NCI-H2029 (cell line): ENCODE measurements at regions not wholly inside any gene's neighbourhood (a gene's known extent, or its start where the extent isn't known, plus 50 kb on each side); places are given as distances from the start of the nearest gene placed in this dataset.

Experiments used
- DNase-seq: peaks from one replicate; lab custom pipeline; 2025; lab: John Stamatoyannopoulos, UW

DNA sequence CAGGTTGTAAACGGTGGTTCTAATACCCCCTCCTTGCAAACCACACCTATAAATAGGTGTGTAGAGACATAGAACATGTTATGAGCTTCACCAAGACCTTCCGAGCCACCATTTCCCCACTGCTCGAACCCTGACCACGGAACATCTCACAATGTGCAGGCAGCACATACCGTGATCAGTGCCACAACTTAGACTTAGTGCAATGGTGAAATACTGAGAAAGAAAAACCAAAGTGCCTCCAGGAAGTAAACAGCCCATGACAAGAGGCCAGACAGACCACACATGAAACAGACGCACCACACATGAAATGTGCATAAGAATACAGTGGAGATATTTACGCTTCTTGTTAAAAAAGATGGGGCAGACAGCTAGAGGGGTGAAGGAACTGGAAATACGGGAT lies 166.9 kb upstream of the CCND2 start:
- no peak for DNase-seq

DNA sequence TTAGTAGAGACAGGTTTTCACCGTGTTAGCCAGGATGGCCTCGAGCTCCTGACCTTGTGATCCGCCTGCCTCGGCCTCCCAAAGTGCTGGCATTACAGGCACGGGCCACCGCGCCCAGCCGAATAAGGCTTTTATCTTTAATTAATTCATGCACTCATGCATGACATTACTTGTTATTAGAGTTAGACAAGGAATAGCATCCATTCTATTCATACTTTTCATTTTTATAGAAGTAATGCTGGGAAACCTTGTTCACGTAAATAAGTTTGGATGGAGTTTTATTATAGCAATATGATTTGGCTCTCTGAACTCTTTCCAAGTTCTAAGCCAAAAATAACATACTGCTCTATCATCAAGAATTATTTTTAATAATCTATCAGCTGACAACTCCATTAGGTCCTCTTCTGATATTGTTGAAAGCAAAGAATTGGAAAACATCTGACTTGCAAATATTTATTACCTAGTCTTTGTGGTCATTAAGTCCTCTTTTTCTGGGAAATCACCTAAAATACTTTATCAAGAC lies 168.8 kb upstream of the CCND2 start:
- no peak for DNase-seq

DNA sequence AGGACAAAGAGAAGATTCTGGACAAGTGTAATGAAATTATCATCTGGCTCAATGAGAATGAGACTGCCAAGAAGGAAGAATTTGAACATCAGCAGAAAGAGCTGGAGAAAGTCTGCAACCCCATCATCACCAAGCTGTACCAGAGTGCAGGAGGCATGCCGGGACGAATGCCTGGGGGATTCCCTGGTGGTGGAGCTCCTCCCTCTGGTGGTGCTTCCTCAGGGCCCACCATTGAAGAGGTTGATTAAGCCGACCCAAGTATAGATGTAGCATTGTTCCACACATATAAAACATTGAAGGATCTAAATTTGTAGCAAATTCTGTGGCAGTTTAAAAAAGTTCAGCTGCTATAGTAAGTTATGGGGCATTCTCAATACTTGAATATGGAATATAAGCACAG lies 174.3 kb upstream of the CCND2 start:
- DNase-seq = no peak

DNA sequence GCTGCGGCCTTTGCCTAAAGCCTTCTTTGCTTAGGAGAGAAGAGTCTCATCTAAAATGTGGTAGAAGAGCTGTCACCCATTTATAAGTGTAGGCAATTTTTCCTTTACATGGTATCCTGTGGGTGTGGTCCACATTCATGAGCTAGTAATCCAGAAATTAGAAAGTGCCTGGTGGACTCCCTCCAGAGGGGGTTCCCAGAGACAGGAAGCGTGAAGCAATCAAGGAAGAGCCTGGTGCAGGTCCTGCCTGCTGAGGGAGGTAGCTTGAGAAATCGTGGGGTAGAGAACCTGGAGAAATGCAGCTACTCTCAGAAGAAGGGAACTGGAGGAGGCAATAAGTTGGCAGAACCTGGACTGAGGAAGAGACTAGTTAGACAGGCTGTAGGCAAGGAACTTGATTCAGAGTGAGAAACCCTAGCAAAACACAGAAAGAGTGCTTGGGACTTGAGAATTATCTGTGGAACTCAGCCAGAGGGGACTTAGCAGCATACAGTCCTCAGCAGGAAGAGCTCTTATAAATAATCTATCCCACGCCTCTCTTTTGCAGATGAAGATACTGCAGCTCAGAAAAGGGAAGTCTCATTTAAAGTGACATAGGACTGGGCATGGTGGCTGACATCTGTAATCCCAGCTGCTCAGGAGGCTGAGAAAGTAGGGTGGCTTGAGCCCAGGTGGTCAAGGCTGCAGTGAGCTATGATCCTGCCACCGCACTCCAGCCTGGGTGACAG lies 182.4 kb upstream of the CCND2 start:
- DNase-seq = no peak

DNA sequence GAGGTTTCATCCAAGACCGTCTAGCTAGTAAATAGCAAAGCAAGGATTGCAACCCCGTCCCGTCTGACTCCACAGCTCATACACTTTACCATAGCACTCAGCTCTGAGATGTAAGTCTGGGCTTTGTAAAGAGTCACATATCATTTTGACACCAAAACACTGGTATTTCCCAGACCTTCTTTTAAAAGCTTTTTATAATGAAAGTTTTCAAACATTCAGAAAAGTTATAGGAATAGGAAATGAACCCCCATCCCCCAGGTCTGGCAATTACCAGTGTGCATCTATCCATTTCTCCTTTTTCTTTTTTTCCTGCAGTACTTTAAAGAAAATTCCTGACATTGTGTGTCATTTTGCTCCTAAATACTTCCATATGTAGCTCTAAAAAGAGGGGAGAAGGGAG lies 183.6 kb upstream of the CCND2 start:
- DNase-seq = no peak

DNA sequence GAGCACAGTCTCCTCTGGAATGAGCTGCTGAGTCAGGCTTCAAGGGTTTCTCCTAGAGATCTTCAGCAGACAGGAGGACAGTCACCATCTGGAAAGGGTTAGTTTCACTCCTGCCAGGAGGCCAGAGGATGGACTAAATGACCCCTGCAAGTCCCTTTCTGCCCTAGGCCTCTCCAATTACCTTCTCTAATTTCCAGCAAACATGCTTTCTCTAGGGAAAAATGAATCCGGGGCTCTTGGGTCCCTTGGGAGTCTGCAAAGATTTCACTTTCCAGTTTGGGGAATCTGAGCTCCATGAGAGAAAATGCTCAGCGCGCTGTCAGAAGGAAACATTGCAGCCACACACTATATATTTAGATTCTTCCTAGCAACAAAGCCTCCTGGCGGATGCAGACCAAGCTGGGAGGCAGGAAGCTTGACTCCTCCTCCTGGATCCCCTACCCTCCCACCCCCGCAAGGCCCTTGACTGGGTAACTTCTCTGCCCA lies 184.4 kb upstream of the CCND2 start:
- no peak for DNase-seq

DNA sequence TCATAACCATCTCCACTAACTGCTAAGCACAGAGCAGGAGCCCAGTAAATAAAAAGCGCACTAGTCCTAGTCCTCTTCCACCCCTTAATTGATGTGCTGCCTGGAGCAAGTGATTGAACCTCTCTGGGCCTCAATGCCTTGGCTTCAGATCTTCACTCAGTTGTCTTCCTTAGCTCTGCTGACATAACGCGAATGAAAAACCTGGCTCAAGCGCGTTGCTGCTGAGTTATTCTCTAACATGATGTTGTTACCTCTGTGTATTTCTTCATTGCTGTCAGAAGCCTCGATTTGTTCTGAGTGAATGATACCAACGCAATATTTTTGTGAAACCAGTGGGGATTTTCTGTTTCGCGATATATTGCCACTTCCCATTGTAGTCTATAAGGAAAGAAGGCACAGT lies 185.1 kb upstream of the CCND2 start:
- no peak for DNase-seq

DNA sequence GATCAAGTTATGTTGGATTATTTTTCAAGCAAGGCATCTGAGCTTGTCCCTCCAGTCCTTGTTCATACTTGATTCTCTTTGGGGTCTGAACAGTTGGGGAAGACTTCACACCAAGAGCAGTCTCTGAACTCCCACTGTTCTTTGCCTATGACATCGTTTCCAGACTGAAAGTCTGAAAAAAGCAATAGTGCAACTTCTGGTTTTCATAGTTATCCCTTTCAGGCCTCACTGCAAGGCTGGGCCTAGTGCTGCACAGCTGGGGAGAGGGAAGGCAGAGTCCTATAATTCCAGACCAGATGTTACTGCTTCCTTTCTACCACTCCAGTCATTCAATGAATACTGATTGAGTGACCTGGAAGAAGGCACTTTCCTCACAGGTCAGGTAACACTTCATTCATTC lies 187.1 kb upstream of the CCND2 start:
- no peak for DNase-seq

DNA sequence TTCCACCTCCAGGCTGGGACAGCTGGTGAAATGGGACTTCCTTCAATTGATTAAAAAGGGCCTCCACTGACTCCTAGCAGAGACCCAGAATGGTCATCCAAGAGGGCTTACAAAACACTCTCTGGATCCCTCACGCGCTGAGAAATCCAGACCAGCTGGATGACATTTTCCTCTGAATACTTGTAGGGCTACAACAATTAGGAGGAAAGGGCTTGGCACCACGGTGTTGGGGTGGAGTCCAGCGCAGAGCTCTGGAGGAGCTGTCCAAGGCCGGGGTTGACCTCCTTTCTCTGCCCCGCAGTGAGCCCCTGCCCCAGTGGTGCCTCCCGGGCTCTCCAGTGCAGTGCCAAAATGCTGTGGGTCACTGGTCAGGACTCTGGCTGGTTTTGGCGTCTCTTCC lies 189.0 kb upstream of the CCND2 start:
- DNase-seq = no peak

DNA sequence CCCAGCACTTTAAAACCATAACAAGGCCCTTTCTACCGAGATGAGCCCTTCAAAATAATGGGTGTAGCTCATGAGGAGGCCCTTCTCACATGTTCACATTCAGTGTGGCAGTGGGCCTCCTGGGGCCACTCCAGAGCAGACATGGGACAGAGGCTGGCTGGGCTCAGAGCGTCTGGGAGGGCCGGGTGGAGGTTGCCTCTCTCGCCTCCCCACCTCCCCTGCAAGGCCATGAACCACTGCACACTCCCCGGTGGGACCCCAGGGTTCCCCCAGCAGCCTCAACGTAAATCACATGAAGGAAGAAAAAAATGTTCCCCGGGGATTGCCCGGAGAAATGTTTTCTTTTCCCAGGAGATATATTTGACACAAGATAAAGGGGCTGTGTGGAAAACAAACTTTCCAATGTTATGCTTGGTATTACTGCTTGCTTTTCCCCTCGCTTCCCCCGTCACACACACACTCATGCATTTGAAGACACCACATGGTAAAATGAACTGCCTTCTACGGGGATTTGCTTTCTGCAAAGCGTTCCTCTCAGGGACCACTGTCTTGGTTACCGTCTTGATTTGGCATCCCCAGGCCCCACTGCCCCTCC lies 190.7 kb upstream of the CCND2 start:
- no peak for DNase-seq

DNA sequence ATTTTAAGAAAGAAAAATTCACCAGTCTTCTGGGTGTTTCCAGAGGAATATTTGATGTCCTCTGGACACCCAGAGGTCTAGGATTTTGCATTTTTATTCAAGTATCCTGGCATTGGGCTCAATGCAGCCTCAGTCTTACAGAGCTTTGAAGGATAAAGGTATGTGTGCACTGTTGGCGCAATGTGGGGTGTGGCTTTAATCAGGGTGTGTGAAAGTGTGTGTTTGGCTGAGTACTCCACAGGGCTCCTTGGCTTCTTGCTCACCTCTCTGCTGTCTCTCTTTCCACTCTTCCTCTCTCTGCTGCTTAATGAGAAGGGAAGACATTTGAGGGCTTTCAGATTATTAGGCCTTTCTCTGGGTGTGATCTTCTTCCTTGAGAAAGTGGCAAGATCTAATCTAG lies 193.3 kb upstream of the CCND2 start:
- no peak for DNase-seq

DNA sequence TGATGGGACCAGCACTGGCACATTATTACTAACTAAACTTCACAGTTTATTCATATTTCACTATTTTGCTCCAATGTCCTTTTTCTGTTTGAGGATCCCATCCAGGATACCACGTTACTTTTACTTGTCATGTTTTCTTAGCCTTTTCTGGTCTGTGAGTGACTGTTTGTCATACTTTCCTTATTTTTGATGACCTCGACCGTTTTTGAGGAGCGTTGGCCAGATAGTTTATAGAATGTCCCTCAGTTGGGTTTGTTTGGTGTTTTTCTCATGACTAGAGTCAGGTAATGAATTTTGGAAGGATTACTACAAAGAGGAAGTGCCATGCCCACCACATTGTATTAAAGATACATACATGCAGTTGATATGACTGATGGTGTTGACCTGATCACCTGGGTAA lies 199.4 kb upstream of the CCND2 start:
- no peak for DNase-seq

DNA sequence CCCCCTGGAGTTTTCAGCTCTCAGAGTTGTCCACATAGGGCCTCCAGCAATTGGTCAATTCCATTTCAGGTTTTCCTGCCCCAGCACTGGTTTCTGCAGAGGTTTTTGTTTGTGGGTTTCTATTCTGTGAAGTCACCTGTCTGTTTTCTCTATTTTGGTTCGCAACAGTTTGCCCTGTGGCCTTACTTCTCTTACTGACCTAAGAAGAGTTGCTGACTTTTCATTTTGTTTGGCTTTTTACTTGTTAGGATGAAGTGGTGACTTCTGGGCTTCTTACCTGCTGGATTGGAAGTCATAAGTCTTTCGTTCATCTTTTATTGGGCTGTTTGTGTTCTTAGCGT lies 196.4 kb upstream of the PARP11 start:
- DNase-seq = no peak

DNA sequence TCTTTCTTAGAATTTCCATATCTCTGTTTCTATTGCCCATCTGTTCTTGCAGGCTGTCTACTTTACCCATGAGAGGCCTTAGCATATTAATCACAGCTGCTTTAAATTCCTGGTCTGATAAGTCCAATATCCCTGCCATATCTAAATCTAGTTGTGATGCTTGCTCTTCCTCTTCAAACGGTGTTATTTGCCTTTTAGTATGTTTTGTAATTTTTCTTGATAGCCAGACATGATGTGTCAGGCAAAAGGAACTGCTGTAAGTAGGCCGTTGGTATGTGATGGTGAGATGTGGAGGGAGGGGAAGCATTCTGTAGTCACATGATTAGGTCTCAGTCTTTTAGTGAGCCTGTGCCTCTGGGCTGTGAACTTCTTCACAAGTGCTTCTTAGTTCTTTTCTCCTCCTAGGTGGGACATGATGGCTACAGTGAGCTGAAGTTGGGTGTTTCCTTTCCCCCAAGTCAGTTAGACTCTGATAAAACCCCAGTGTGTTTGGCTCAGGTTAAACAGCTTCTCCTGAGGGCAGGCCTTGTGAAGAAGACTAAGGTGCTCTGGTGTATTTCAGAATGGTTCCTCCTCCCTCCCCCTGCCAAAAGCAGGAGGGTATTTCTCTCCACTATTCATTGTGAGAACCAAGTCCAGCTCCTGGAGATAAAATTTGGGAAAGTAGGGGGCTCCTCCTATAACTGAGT lies 195.9 kb upstream of the PARP11 start:
- no peak for DNase-seq

DNA sequence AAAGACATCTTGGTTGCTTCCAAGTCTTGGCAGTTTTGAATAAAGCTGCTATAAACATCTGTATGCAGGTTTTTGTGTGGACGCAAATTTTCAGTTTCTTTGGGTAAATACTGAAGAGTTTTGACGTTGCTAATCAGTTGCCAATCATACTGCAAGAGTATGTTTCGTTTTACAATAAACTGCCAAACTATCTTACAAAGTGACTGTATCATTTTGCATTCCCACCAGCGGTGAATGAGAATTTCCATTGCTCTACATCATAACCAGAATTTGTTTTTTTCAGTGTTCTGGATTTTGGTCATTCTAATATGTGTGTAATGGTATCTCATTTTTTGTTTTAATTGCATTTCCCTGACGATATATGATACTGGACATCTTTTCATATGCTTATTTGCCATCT lies 190.8 kb upstream of the PARP11 start:
- no peak for DNase-seq

DNA sequence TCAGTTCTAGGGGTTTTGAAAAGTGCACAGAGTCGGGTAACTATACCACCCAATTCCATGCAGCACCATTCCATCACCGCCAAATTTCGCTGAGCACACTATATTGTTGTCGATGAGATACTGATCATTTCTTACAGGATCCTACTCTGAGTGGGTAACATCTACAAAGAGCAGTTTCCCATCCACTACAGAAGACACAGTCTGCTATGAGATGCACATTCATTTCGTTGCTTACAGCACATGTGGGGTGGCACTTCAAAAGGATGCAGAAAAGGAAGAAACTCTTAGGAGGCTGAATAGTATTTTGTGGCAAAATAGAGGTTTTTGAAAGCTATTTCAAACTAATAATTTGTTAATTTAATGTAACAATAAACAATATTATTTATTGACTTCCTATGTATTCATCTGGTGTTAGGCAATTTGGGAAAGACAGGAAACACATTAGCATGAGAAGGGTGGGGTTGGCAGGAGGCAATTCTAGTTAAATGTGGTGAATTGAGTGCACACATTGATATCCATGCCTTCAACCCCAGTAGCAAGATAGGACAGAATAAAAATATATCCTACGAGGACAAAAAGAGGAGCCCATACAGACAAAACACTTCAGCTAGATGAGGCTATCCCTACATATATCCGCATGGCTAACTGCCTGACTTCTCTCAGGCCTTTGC lies 186.8 kb upstream of the PARP11 start:
- DNase-seq = no peak

DNA sequence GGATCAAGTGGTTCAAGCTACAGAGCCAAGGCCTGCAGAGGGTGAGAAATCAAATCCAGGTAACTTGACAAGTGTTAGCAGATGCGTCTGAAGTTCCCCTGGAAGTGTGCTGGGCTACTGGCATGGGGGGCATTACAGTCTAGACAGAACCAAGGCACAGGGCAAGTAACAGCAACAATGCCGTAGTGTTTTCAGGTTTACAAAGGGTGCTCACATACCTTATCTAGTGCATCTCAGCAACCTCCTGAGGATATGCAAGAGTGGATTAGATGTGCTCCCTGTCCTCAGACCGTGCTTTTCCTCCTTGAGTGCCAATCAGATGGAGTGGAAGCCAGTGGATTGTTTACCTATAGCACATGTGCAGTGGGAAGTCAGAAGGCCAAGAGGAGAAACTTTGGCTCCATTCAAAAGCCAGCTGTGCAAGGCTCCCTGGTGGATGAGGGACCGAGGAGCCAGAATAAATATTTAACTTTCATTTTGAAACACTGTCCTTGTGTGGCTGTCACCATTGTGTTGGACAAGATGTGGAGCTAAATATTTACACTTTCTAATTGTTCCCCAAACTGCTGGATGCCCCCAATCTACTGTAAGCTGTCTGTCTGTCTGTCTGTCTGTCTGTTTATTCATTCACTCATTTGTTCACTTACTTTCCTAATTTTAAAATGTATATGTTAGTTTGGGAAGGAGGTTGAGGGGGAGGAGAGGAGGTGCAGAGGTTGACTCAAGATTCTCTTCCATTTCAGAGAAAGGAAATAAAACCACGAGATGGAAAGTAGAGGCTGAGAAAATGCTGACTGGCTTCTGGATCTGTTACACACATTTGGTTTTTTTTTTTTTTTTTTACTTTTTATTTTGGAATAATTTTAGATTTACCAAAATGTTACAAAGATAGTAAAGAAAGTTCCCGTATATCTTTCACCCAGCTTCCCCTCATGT lies 184.0 kb upstream of the PARP11 start:
- no peak for DNase-seq

DNA sequence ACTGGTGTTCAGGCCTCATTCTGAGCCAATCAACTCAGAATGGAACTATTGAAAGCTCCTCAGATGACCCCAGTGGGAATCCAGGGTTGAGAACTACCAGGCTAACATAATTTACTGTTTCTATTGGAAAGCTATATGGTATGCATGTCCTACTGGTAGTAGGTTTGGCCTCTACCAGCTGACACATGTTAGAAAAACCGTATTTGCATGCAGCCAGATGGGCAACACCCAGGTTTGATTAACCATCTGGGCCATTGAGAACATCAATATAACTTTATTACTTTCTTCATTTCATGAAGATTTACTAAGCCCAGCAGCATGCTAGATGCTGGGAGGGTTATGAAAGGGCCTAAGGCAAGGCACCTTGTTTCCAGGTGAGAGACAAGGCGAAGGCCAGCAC lies 181.4 kb upstream of the PARP11 start:
- no peak for DNase-seq

DNA sequence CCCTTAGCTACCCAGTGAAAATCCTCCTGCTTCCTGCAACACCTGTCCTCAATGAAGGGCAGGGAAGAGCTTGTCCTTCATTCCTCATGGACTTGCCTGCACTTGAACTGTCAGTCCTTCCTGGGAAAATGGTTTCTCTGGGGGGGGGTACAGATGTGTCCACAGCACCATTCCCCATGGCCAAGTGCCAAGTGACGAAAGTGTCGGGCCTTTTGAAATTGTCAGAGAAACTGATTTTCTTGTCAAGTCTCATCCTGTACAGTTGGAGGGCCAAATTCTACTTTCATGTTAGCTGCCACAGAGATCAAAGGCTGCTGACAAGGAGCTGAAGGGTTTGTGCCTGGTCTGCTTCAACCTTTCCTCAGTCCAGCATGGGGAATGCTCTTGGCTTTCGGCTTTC lies 179.5 kb upstream of the PARP11 start:
- no peak for DNase-seq

DNA sequence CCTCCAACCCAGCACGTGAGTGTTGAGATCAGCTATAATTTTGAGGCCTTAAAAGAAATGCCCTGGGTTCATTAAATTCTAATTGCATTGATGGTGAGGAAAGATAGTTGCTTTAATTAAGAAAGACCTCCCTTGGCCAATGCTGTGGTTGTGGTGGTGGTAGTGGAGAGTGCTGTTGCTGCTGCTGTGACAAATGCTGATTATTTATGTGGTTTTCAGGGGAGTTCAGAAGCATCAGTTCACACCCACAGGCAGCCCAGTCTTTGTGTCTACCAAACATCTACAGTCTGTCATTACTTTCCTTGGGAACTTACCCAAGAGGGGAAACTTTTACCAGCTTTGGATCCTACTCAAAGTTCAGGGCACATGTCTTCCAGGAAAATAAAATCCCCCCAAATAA lies 178.4 kb upstream of the PARP11 start:
- DNase-seq = no peak

DNA sequence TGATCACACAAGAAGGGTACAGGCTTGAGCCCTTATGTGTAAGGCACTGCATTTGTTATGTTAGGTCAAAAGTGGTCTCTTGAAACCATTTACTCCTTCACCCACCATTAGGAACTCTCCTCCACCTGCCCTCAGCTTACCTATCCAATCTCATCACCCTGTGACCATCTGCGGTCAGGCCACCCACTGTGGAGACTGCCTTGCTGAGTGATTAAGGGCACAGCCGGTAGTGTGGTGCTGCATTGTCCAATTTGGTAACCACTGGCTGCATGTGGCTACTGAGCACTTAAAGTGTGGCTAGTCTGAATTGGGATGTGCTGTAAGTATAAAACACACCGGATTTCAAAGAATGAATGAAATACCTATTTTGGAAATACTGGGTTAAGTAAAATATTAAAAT lies 177.1 kb upstream of the PARP11 start:
- no peak for DNase-seq
